ENCODE measurements at regions not wholly inside any gene's neighbourhood (a gene's known extent, or its start where the extent isn't known, plus 50 kb on each side); places are given as distances from the start of the nearest gene placed in this dataset.

DNA sequence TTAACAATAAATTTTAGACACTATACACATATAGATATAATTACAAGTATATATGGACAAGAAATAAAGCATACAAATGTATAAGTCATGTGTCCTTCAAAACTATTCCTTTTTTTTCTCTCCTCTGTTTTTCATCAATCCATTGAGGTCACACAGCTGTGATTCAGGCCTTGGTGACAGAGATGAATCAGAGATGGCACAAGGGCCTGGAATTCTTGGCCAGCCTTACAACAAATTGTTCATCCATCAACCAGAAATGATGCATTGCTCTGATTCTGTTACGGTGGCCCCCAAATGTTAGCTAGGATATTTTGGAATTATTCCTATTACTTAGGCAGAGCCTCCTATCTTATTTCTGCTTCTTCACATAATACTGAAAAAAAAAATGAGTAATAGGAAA is 108.7 kb upstream of the MPDZ start:
- TF ChIP-seq GABPA (IDR thresholded peaks at IDR 0.05; ENCODE audit: low read depth), result no peak
- TF ChIP-seq, protein P1, sequence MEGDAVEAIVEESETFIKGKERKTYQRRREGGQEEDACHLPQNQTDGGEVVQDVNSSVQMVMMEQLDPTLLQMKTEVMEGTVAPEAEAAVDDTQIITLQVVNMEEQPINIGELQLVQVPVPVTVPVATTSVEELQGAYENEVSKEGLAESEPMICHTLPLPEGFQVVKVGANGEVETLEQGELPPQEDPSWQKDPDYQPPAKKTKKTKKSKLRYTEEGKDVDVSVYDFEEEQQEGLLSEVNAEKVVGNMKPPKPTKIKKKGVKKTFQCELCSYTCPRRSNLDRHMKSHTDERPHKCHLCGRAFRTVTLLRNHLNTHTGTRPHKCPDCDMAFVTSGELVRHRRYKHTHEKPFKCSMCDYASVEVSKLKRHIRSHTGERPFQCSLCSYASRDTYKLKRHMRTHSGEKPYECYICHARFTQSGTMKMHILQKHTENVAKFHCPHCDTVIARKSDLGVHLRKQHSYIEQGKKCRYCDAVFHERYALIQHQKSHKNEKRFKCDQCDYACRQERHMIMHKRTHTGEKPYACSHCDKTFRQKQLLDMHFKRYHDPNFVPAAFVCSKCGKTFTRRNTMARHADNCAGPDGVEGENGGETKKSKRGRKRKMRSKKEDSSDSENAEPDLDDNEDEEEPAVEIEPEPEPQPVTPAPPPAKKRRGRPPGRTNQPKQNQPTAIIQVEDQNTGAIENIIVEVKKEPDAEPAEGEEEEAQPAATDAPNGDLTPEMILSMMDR (IDR thresholded peaks at IDR 0.05 in 2 of 3, conservative IDR thresholded peaks at IDR 0.05 in 1 of 3; ENCODE audit: control insufficient read depth in 2 of 3, extremely low read depth in 1 of 3, insufficient read depth in 1 of 3, low read depth in 3 of 3, low read length in 3 of 3), result no peak
